Bronchial epithelial cell (primary cell): ENCODE measurements at regions not wholly inside any gene's neighbourhood (a gene's known extent, or its start where the extent isn't known, plus 50 kb on each side); places are given as distances from the start of the nearest gene placed in this dataset.
A peak's percentile ranks its signal among the peaks of the same experiment; 100 is the strongest.

Experiments used
- DNase-seq: peaks from one replicate; pipeline ENCODE4 v3.0.0-alpha.2; 2010; ENCODE audit warnings: low read depth
- FAIRE-seq: peaks from 2 replicates; lab custom pipeline; 2011; peaks lifted over from hg19 to GRCh38; lab: Jason Lieb, UNC
- H3K27me3 ChIP-seq: 2 replicates; pipeline ENCODE4 v1.5.1; 2011; ENCODE audit warnings: low read length; ENCODE audit not compliant: control insufficient read depth, insufficient read depth
- H3K36me3 ChIP-seq: 2 replicates; pipeline ENCODE4 v1.5.1; 2011; ENCODE audit warnings: low read length; ENCODE audit not compliant: control insufficient read depth, insufficient read depth
- H3K4me3 ChIP-seq: 2 replicates; pipeline ENCODE4 v1.5.1; 2011; ENCODE audit warnings: mild to moderate bottlenecking, low read depth, low read length, control low read depth
- TF ChIP-seq, protein P1 (sequence below): IDR thresholded peaks from 2 replicates; pipeline ENCODE4 v1.5.1; 2011; ENCODE audit warnings: mild to moderate bottlenecking, moderate library complexity, low read length, control low read depth, inconsistent platforms; ENCODE audit not compliant: insufficient read depth, severe bottlenecking

DNA sequence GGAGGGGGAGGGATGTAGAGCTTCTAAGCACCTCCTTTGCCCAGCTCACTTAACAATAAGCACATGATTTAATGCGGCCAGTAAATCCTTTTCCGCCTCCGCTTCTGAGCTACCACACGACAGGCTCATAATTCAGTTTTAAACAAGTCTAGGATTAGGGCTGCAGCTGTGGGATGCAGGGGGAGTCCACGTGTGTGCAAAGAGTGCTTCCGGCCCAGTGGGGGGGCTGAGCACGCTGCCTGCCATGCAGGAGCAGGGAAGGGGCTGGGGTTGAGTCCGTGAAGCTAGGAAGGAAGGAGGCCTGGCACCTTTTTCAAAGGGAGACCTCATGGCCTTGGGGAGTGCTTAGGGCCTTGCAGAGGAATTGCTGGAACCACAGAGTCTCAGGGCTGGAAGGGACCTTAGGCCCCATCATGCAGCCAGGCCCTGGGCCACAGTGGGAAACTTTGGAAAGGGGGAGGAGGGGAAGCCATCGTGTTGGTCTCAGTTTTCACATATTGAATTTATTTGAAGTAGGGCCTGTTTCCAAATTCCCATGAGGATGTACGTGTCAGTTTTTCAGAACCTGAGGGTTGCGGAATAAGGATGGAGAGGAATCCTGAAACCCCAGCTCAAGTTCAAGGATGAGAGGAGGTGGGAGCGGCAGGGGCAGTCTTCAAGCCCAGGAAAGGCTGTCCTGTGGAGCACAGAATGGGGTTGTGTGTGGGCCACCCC lies 96.1 kb downstream of the VEGFA start:
- H3K27me3 ChIP-seq, result peaks cover 5% of the 10 kb centered on the region
- FAIRE-seq, result no peak
- TF ChIP-seq, protein P1, sequence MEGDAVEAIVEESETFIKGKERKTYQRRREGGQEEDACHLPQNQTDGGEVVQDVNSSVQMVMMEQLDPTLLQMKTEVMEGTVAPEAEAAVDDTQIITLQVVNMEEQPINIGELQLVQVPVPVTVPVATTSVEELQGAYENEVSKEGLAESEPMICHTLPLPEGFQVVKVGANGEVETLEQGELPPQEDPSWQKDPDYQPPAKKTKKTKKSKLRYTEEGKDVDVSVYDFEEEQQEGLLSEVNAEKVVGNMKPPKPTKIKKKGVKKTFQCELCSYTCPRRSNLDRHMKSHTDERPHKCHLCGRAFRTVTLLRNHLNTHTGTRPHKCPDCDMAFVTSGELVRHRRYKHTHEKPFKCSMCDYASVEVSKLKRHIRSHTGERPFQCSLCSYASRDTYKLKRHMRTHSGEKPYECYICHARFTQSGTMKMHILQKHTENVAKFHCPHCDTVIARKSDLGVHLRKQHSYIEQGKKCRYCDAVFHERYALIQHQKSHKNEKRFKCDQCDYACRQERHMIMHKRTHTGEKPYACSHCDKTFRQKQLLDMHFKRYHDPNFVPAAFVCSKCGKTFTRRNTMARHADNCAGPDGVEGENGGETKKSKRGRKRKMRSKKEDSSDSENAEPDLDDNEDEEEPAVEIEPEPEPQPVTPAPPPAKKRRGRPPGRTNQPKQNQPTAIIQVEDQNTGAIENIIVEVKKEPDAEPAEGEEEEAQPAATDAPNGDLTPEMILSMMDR, result no peak
- DNase-seq, result no peak
- H3K36me3 ChIP-seq, result no peaks in the 10 kb centered on the region
- no peak overlapping the region for H3K4me3 ChIP-seq

DNA sequence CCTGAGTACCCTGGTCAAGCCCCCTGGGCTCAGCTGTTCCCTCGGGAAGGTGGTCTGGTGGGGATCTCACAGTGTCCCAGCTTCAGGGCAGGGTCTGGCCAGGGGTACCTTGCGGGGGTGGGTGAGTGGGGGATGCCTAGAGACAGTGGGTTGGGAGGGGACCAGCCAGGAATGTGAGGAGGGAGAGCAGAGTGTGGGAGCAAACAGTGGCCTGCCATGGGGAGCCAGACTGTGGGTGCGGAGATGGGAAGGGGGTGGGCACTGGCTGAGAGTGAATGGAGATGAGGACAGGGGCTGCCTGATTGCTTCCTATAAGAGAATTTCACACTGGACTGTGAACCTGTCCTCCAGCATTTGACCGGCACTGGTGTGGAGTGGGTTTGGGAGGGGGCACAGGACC lies 95.1 kb downstream of the VEGFA start:
- TF ChIP-seq, protein P1, result no peak
- DNase-seq (no peak), FAIRE-seq (no peak)
- Histone ChIP-seq H3K36me3 (no peaks in the 10 kb centered on the region), H3K27me3 (peaks cover 6% of the 10 kb centered on the region), H3K4me3 (no peak overlapping the region)

DNA sequence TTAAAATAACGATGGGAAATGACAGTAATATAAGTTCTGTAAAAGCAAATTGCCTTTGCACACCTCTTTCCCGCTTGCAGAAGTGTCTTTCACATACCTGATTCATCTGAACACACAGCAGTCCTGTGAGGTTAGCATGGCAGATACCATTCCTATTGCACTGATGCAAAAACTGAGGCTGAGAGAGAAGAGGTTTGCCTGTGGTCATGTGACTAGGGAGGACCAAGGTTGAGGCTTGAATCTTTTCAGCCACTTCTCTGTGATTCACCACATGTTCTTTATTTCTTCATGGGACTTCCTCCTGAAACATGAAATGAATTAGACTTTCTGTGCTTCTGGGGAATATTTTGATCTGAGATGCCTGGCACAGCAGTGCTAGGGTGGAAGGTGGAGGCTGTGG lies 92.9 kb downstream of the VEGFA start:
- FAIRE-seq (no peak), DNase-seq (peak; percentile 18)
- no peaks in the 10 kb centered on the region for H3K36me3 ChIP-seq
- H3K27me3 ChIP-seq, result peaks cover 6% of the 10 kb centered on the region
- TF ChIP-seq, protein P1, result no peak
- no peak overlapping the region for H3K4me3 ChIP-seq

DNA sequence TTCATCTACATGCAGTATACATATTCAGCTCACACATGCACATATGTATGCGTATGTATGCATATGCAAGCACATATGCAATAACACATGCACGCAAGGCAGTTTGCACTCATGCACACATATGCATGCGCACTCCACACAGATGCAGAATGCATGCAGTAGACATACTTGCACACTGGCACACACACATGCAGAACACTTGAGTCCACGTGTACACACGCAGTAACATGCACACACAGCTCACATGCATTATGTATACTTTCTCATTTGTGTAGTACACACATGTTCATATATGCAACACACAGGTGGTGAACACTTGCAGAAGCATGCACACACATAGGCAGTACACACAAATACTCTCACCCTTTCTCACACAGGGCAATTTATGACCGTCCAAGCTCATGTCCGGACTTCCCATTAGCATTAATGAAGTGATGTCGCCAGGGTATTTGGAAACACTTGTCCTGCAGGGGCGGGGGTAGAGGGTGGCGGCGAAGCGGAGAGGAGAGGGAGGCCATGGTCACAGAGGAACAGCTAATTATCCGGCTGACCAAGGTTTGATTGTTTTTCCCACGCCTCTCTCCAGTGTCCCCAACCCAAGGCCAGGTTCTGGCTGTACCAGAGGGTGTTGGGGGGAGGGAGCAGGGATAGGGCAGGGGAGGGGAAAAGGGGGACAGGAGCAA lies 91.3 kb downstream of the VEGFA start:
- peaks cover 6% of the 10 kb centered on the region for H3K27me3 ChIP-seq
- H3K4me3 ChIP-seq, result no peak overlapping the region
- no peaks in the 10 kb centered on the region for H3K36me3 ChIP-seq
- FAIRE-seq (no peak), DNase-seq (no peak)
- TF ChIP-seq, protein P1, result no peak

DNA sequence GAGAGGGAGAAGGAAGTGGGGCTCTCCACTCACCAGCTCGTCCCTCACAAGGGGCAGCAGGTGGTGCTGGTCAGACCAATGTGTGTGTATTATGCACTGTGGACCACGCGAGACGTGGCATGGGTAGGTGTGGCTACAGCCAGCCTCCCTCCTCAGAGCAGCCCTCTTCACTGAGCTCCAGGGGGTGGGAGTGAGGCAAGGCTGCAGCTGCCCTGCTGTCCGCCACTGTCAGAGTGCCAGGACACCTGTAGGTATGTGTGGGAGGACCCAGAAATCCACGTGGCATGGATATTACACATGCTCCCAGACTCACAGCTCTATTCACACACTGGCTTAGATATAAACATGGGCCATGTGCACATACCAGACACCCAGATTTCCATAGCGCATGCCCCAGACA lies 90.3 kb downstream of the VEGFA start:
- Histone ChIP-seq H3K27me3 (peaks cover 6% of the 10 kb centered on the region), H3K4me3 (no peak overlapping the region), H3K36me3 (no peaks in the 10 kb centered on the region)
- TF ChIP-seq, protein P1, result no peak
- DNase-seq (no peak), FAIRE-seq (no peak)
